ENCODE measurements at regions not wholly inside any gene's neighbourhood (a gene's known extent, or its start where the extent isn't known, plus 50 kb on each side); places are given as distances from the start of the nearest gene placed in this dataset.

DNA sequence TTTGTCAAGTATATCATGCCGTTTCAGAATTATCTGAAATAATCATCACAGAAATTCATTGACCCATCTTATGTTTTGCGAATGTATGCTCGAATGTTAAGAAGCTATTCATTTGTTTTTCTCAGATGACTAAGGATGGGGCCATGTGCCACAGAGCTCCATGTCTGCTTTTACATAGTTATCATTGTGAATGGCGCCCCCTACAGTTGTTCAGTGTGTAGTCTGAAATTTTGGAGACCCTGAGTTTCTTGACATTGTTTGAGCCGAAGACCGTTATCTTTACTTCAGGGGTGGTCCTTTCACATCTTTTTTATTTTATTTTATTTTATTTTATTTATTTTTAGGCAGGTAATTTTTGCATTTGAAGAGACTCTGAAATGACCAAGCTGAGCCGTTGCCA lies 972.0 kb upstream of the RBFOX1 start:
- TF ChIP-seq, protein P1, sequence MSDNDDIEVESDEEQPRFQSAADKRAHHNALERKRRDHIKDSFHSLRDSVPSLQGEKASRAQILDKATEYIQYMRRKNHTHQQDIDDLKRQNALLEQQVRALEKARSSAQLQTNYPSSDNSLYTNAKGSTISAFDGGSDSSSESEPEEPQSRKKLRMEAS (IDR thresholded peaks at IDR 0.05): no peak
- no peak for TF ChIP-seq EP300 (IDR thresholded peaks at IDR 0.05; ENCODE audit: borderline replicate concordance)
- TF ChIP-seq RAD21 (IDR thresholded peaks at IDR 0.05; ENCODE audit: low read depth): no peak
- TF ChIP-seq, protein P2, sequence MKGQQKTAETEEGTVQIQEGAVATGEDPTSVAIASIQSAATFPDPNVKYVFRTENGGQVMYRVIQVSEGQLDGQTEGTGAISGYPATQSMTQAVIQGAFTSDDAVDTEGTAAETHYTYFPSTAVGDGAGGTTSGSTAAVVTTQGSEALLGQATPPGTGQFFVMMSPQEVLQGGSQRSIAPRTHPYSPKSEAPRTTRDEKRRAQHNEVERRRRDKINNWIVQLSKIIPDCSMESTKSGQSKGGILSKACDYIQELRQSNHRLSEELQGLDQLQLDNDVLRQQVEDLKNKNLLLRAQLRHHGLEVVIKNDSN (IDR thresholded peaks at IDR 0.05): no peak

All from Ishikawa (cell line).